Natural killer cell treated with Interleukin-12 subunit alpha and Interleukin-12 subunit beta and Interleukin-15 and Interleukin-18, amount 100 ng/mL, for 72 hours (primary cell): ENCODE measurements at regions not wholly inside any gene's neighbourhood (a gene's known extent, or its start where the extent isn't known, plus 50 kb on each side); places are given as distances from the start of the nearest gene placed in this dataset.

ENCODE experiments used
- ATAC-seq, 2 donors: fragments of 150-1000 bp; cut with Tn5 transposase in 1 of 2; sonication (Bioruptor Pico), chemical (Tn5 transposase) in 1 of 2; 2 replicates each; pipeline ENCODE4 v1.10.0; 2021
- DNase-seq: peaks from one replicate; pipeline ENCODE4 v3.0.0; 2022; ENCODE audit warnings: low spot score
- H3K27ac Mint-ChIP-seq, 2 donors: 1 replicate in 1 of 2; 2 replicates in 1 of 2; pipeline ENCODE4 v1.8.0; 2022; ENCODE audit warnings: mixed read lengths in 2 of 2, mild to moderate bottlenecking in 1 of 2, moderate library complexity in 1 of 2
- H3K27me3 Mint-ChIP-seq, 2 donors: 1 replicate in 1 of 2; 2 replicates in 1 of 2; pipeline ENCODE4 v1.8.0; 2022; ENCODE audit warnings: mixed read lengths in 2 of 2
- H3K36me3 Mint-ChIP-seq: one replicate; pipeline ENCODE4 v1.8.0; 2022; ENCODE audit warnings: mixed read lengths
- H3K4me1 Mint-ChIP-seq, 2 donors: 1 replicate in 1 of 2; 2 replicates in 1 of 2; pipeline ENCODE4 v1.8.0; 2022; ENCODE audit warnings: low read depth in 2 of 2, mixed read lengths in 2 of 2, mild to moderate bottlenecking in 1 of 2
- H3K4me3 Mint-ChIP-seq: one replicate; pipeline ENCODE4 v1.8.0; 2022; ENCODE audit warnings: mixed read lengths
- H3K9me3 Mint-ChIP-seq: 2 replicates; pipeline ENCODE4 v1.8.0; 2022; ENCODE audit warnings: mixed read lengths

GRCh38 chr6:24987446-24988115 lies 51.8 kb upstream of the RIPOR2 start:
- Mint-ChIP-seq H3K27me3 (no peaks in the 10 kb centered on the region), H3K27ac (peak overlapping the region in 1 of 2 donors; percentile 73), H3K9me3 (peaks cover 7% of the 10 kb centered on the region), H3K4me1 (peaks cover 33 to 46% of the 10 kb centered on the region in 2 donors), H3K4me3 (no peak overlapping the region), H3K36me3 (peaks cover 21% of the 10 kb centered on the region)
- ATAC-seq (no peak), DNase-seq (no peak)

- peaks cover 7% of the 10 kb centered on the region for H3K9me3 Mint-ChIP-seq
- peaks cover 21% of the 10 kb centered on the region for H3K36me3 Mint-ChIP-seq
- no peaks in the 10 kb centered on the region for H3K27me3 Mint-ChIP-seq
- H3K4me1 Mint-ChIP-seq: peaks cover 29 to 42% of the 10 kb centered on the region in 2 donors
- ATAC-seq (no peak), DNase-seq (no peak)
- no peak overlapping the region for H3K4me3 Mint-ChIP-seq
- peak overlapping the region in 1 of 2 donors; percentile 73 for H3K27ac Mint-ChIP-seq
Observed at GRCh38 chr6:24988562-24988961, 52.8 kb upstream of the RIPOR2 start.

- peak overlapping the region; percentile 60 to 73 for H3K27ac Mint-ChIP-seq
- no peak for ATAC-seq
- peaks cover 34 to 47% of the 10 kb centered on the region in 2 donors for H3K4me1 Mint-ChIP-seq
Observed at GRCh38 chr6:24990236-24990845, 54.6 kb upstream of the RIPOR2 start.

GRCh38 chr6:24990944-24991809 lies 55.4 kb upstream of the RIPOR2 start:
- Mint-ChIP-seq H3K36me3 (peaks cover 21% of the 10 kb centered on the region), H3K27ac (peak overlapping the region; percentile 60 to 73), H3K27me3 (no peaks in the 10 kb centered on the region), H3K4me3 (no peak overlapping the region), H3K4me1 (peaks cover 34 to 50% of the 10 kb centered on the region in 2 donors), H3K9me3 (peaks cover 7% of the 10 kb centered on the region)
- ATAC-seq (peak in 1 of 2 donors; percentile 54), DNase-seq (no peak)

More at GRCh38 chr6:24990236-24990845, 54.6 kb upstream of the RIPOR2 start:
- DNase-seq: no peak
- H3K9me3 Mint-ChIP-seq: peaks cover 7% of the 10 kb centered on the region
- peaks cover 21% of the 10 kb centered on the region for H3K36me3 Mint-ChIP-seq
- H3K4me3 Mint-ChIP-seq: no peak overlapping the region
- H3K27me3 Mint-ChIP-seq: no peaks in the 10 kb centered on the region

- ATAC-seq: peak; percentile 89
- Mint-ChIP-seq H3K9me3 (peaks cover 3% of the 10 kb centered on the region), H3K4me3 (no peak overlapping the region), H3K27me3 (no peaks in the 10 kb centered on the region), H3K36me3 (peaks cover 14% of the 10 kb centered on the region), H3K4me1 (peaks cover 38 to 50% of the 10 kb centered on the region in 2 donors), H3K27ac (peak overlapping the region; percentile 60 to 73)
- peak; percentile 77 for DNase-seq
Observed at GRCh38 chr6:24991810-24992467, 56.2 kb upstream of the RIPOR2 start.

- Mint-ChIP-seq H3K27ac (peak overlapping the region; percentile 42 to 48), H3K9me3 (no peaks in the 10 kb centered on the region), H3K4me1 (peaks cover 43 to 59% of the 10 kb centered on the region in 2 donors), H3K27me3 (no peaks in the 10 kb centered on the region), H3K36me3 (peaks cover 4% of the 10 kb centered on the region), H3K4me3 (no peak overlapping the region)
- no peak for ATAC-seq
- no peak for DNase-seq
Observed at GRCh38 chr6:24994812-24995211, 59.1 kb upstream of the RIPOR2 start.

- DNase-seq (no peak), ATAC-seq (no peak)
- Mint-ChIP-seq H3K27me3 (no peaks in the 10 kb centered on the region), H3K9me3 (no peaks in the 10 kb centered on the region), H3K36me3 (peaks cover 4% of the 10 kb centered on the region), H3K27ac (peak overlapping the region; percentile 42 to 48), H3K4me3 (no peak overlapping the region), H3K4me1 (peaks cover 48 to 60% of the 10 kb centered on the region in 2 donors)
Observed at GRCh38 chr6:24995270-24995669, 59.5 kb upstream of the RIPOR2 start.

GRCh38 chr6:24996269-24996836 lies 60.6 kb upstream of the RIPOR2 start:
- peak overlapping the region; percentile 49 to 56 for H3K27ac Mint-ChIP-seq

GRCh38 chr6:24997231-24997630 lies 61.5 kb upstream of the RIPOR2 start:
- Mint-ChIP-seq H3K27ac (peak overlapping the region; percentile 49 to 56), H3K9me3 (no peaks in the 10 kb centered on the region), H3K4me1 (peaks cover 33 to 45% of the 10 kb centered on the region in 2 donors), H3K27me3 (no peaks in the 10 kb centered on the region), H3K36me3 (peaks cover under 1% of the 10 kb centered on the region), H3K4me3 (no peak overlapping the region)
- DNase-seq (no peak), ATAC-seq (no peak)

More at GRCh38 chr6:24996269-24996836, 60.6 kb upstream of the RIPOR2 start:
- Mint-ChIP-seq H3K4me3 (no peak overlapping the region), H3K27me3 (no peaks in the 10 kb centered on the region), H3K4me1 (peaks cover 42 to 54% of the 10 kb centered on the region in 2 donors), H3K36me3 (peaks cover 4% of the 10 kb centered on the region), H3K9me3 (no peaks in the 10 kb centered on the region)
- ATAC-seq (no peak), DNase-seq (no peak)

- Mint-ChIP-seq H3K27me3 (no peaks in the 10 kb centered on the region), H3K9me3 (no peaks in the 10 kb centered on the region), H3K4me1 (peaks cover 32 to 43% of the 10 kb centered on the region in 2 donors), H3K36me3 (no peaks in the 10 kb centered on the region), H3K27ac (peak overlapping the region in 1 of 2 donors; percentile 49), H3K4me3 (no peak overlapping the region)
- ATAC-seq (no peak), DNase-seq (no peak)
Observed at GRCh38 chr6:24997905-24998304, 62.1 kb upstream of the RIPOR2 start.

GRCh38 chr6:25002326-25003091 lies 66.7 kb upstream of the RIPOR2 start:
- Mint-ChIP-seq H3K36me3 (no peaks in the 10 kb centered on the region), H3K27me3 (no peaks in the 10 kb centered on the region), H3K27ac (no peak overlapping the region), H3K9me3 (no peaks in the 10 kb centered on the region), H3K4me1 (peaks cover 44 to 61% of the 10 kb centered on the region in 2 donors), H3K4me3 (no peak overlapping the region)
- DNase-seq (no peak), ATAC-seq (no peak)

GRCh38 chr6:25004357-25004756 lies 68.6 kb upstream of the RIPOR2 start:
- Mint-ChIP-seq H3K4me1 (peaks cover 58 to 72% of the 10 kb centered on the region in 2 donors), H3K36me3 (no peaks in the 10 kb centered on the region), H3K9me3 (no peaks in the 10 kb centered on the region), H3K27ac (peak overlapping the region; percentile 91 to 95), H3K4me3 (no peak overlapping the region), H3K27me3 (no peaks in the 10 kb centered on the region)
- ATAC-seq (no peak), DNase-seq (no peak)
